ENCODE measurements at regions not wholly inside any gene's neighbourhood (a gene's known extent, or its start where the extent isn't known, plus 50 kb on each side); places are given as distances from the start of the nearest gene placed in this dataset.

- Histone ChIP-seq H3K36me3 (ENCODE audit: insufficient read depth, low read length) (no peaks in the 10 kb centered on the region), H3K4me2 (ENCODE audit: low read length) (no peak overlapping the region), H3K79me2 (ENCODE audit: insufficient read depth, low read depth, low read length) (no peaks in the 10 kb centered on the region), H3K4me3 (ENCODE audit: low read depth, low read length, poor library complexity, severe bottlenecking) (no peak overlapping the region), H3K9me2 (ENCODE audit: insufficient read depth, low read length) (no peaks in the 10 kb centered on the region), H3K4me1 (ENCODE audit: insufficient read depth, low read length, poor library complexity, severe bottlenecking) (no peaks in the 10 kb centered on the region), H3K9me3 (ENCODE audit: low read length) (no peaks in the 10 kb centered on the region), H4K20me1 (ENCODE audit: insufficient read depth, low read length) (no peaks in the 10 kb centered on the region), H2AFZ (ENCODE audit: low read length) (no peak overlapping the region), H3K27ac (ENCODE audit: low read depth, low read length, poor library complexity, severe bottlenecking) (no peak overlapping the region)
- POLR2A ChIA-PET, result interaction anchor here (0.6 to 0.8 kb wide), 3 partner anchors 11 to 248 kb away, joined by 3 read pairs; no protein-coding TSS in a partner anchor
- TF ChIP-seq, protein P1, sequence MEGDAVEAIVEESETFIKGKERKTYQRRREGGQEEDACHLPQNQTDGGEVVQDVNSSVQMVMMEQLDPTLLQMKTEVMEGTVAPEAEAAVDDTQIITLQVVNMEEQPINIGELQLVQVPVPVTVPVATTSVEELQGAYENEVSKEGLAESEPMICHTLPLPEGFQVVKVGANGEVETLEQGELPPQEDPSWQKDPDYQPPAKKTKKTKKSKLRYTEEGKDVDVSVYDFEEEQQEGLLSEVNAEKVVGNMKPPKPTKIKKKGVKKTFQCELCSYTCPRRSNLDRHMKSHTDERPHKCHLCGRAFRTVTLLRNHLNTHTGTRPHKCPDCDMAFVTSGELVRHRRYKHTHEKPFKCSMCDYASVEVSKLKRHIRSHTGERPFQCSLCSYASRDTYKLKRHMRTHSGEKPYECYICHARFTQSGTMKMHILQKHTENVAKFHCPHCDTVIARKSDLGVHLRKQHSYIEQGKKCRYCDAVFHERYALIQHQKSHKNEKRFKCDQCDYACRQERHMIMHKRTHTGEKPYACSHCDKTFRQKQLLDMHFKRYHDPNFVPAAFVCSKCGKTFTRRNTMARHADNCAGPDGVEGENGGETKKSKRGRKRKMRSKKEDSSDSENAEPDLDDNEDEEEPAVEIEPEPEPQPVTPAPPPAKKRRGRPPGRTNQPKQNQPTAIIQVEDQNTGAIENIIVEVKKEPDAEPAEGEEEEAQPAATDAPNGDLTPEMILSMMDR (conservative IDR thresholded peaks at IDR 0.05; ENCODE audit: low read length), result no peak
- no peak for TF ChIP-seq EZH2phosphoT487 (IDR thresholded peaks at IDR 0.05; ENCODE audit: borderline replicate concordance, low read depth, low read length)
- CTCF ChIA-PET (ENCODE audit: unreplicated experiment), result no interaction called here
- no peak for DNase-seq (ENCODE audit: low spot score)
- intact Hi-C loops (cut with micrococcal nuclease; ENCODE audit: unreplicated experiment), result no loop called here
- no TSS peak for BruUV-seq (replicated peaks)
These were observed 163.0 kb downstream of the BTC start for GRCh38 chr4:74631338-74631737.

- no peak for TF ChIP-seq EZH2phosphoT487 (IDR thresholded peaks at IDR 0.05; ENCODE audit: borderline replicate concordance, low read depth, low read length)
- TF ChIP-seq, protein P1 (conservative IDR thresholded peaks at IDR 0.05; ENCODE audit: low read length), result no peak
- no peak overlapping the region for H3K4me2 ChIP-seq (ENCODE audit: low read length)
- no peaks in the 10 kb centered on the region for H3K36me3 ChIP-seq (ENCODE audit: insufficient read depth, low read length)
- H3K27ac ChIP-seq (ENCODE audit: low read depth, low read length, poor library complexity, severe bottlenecking), result no peak overlapping the region
- no peaks in the 10 kb centered on the region for H3K79me2 ChIP-seq (ENCODE audit: insufficient read depth, low read depth, low read length)
- H3K9me3 ChIP-seq (ENCODE audit: low read length), result no peaks in the 10 kb centered on the region
- no peaks in the 10 kb centered on the region for H4K20me1 ChIP-seq (ENCODE audit: insufficient read depth, low read length)
- CTCF ChIA-PET (ENCODE audit: unreplicated experiment), result no interaction called here
- intact Hi-C loops (cut with micrococcal nuclease; ENCODE audit: unreplicated experiment), result no loop called here
- BruUV-seq (replicated peaks), result no TSS peak
- no peak for DNase-seq (ENCODE audit: low spot score)
- no peaks in the 10 kb centered on the region for H3K4me1 ChIP-seq (ENCODE audit: insufficient read depth, low read length, poor library complexity, severe bottlenecking)
- H3K4me3 ChIP-seq (ENCODE audit: low read depth, low read length, poor library complexity, severe bottlenecking), result no peak overlapping the region
- H2AFZ ChIP-seq (ENCODE audit: low read length), result no peak overlapping the region
- H3K9me2 ChIP-seq (ENCODE audit: insufficient read depth, low read length), result no peaks in the 10 kb centered on the region
- POLR2A ChIA-PET, result interaction anchor here (0.6 to 1.0 kb wide), 3 partner anchors 11 to 249 kb away, joined by 3 read pairs; no protein-coding TSS in a partner anchor
These were observed 162.3 kb downstream of the BTC start for GRCh38 chr4:74631988-74632387.

- CTCF ChIA-PET (ENCODE audit: unreplicated experiment), result no interaction called here
These were observed 161.7 kb downstream of the BTC start for GRCh38 chr4:74632634-74633033.

More at GRCh38 chr4:74632634-74633033, 161.7 kb downstream of the BTC start:
- no peak overlapping the region for H3K27ac ChIP-seq (ENCODE audit: low read depth, low read length, poor library complexity, severe bottlenecking)
- no peaks in the 10 kb centered on the region for H3K9me2 ChIP-seq (ENCODE audit: insufficient read depth, low read length)
- H3K36me3 ChIP-seq (ENCODE audit: insufficient read depth, low read length), result no peaks in the 10 kb centered on the region
- H3K4me2 ChIP-seq (ENCODE audit: low read length), result no peak overlapping the region
- POLR2A ChIA-PET, result interaction anchor here (1.0 kb wide), 1 partner anchor 197 kb away, joined by 3 read pairs; no protein-coding TSS in a partner anchor
- DNase-seq (ENCODE audit: low spot score), result no peak
- no TSS peak for BruUV-seq (replicated peaks)
- intact Hi-C loops (cut with micrococcal nuclease; ENCODE audit: unreplicated experiment), result no loop called here
- H3K79me2 ChIP-seq (ENCODE audit: insufficient read depth, low read depth, low read length), result no peaks in the 10 kb centered on the region
- H4K20me1 ChIP-seq (ENCODE audit: insufficient read depth, low read length), result no peaks in the 10 kb centered on the region
- H3K9me3 ChIP-seq (ENCODE audit: low read length), result no peaks in the 10 kb centered on the region
- H3K4me3 ChIP-seq (ENCODE audit: low read depth, low read length, poor library complexity, severe bottlenecking), result no peak overlapping the region
- H3K4me1 ChIP-seq (ENCODE audit: insufficient read depth, low read length, poor library complexity, severe bottlenecking), result no peaks in the 10 kb centered on the region
- TF ChIP-seq EZH2phosphoT487 (IDR thresholded peaks at IDR 0.05; ENCODE audit: borderline replicate concordance, low read depth, low read length), result no peak
- TF ChIP-seq, protein P1 (conservative IDR thresholded peaks at IDR 0.05; ENCODE audit: low read length), result no peak
- no peak overlapping the region for H2AFZ ChIP-seq (ENCODE audit: low read length)

Data from OCI-LY7 (cell line).